HG03060 (cell line): ENCODE measurements at regions not wholly inside any gene's neighbourhood (a gene's known extent, or its start where the extent isn't known, plus 50 kb on each side); places are given as distances from the start of the nearest gene placed in this dataset.
"Not testable (repeated sequence)": the region's sequence is repeated elsewhere in the genome, so short reads cannot be mapped to it uniquely, and the experiment has no call there.

Experiments used
- ATAC-seq: cut with Tn5 transposase; IDR thresholded peaks from one replicate; pipeline ENCODE4 v1.9.1; 2021; ENCODE audit warnings: low read depth, moderate number of reproducible peaks; ENCODE audit not compliant: unreplicated experiment

- not testable (repeated sequence) for ATAC-seq
These were observed 60.8 kb upstream of the GTF3A start for GRCh38 chr13:27363637-27364036.

DNA sequence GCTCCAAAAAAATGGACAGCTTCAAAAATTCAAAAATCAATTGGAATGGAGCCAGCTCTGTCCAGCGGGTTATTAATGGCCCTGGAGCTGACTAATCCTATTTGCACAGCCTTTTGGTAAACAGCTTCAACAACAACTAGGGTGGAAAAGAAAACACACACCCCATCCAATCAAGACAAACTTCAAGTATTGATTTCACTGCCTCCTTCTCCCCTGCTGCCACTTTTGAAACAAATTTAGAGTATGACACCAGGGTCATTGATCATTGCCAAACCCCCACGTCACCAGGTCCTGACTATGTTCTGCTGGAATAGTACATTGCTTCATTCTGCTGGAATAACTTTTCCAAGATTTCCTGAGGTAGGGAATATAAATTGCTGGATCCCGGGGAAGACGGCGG is 56.8 kb upstream of the GTF3A start:
- ATAC-seq, result no peak

DNA sequence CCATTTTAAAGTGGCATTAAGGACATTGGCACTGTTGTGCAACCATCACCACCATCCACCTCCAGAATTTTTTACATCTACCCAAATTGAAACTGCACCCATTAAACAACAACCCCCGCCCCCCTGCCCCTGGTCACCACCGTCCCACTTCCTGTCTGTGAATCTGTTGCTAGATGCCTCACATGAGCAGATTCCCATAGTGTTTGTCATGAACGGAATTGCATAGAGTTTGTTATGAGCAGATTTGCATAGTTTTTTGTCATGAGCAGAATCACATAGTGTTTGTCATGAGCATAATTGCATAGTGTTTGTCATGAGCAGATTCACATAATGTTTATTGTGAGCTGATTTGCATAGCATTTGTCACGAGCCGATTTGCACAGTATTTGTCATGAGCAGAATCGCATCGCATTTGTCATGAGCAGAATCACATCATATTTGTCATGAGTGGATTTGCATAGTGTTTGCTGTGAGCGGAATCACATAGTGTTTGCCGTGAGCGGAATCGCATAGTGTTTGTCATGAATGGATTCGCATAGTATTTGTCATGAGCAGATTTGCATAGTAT is 54.0 kb upstream of the GTF3A start:
- no peak for ATAC-seq

DNA sequence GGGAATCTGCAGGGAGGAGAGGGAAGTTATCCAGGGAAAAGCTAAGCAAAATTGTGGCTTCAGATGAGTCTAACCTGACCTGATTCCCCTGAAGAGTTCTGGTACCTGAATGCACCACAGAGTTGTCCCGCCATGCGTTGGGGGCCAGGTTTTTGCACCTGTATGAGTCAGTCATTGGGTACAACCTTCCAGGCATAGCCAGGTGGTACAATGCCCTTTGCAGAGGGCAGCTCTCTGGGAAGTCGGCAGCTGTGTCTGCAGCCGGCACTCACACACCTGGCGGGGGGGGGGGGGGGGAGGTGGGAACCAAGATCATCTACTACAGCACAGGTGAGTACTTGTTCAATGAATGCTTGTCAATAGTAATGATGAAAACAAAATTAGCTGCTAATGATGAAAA is 52.5 kb upstream of the GTF3A start:
- no peak for ATAC-seq

GRCh38 chr13:27372896-27373295 is 51.5 kb upstream of the GTF3A start:
- no peak for ATAC-seq

DNA sequence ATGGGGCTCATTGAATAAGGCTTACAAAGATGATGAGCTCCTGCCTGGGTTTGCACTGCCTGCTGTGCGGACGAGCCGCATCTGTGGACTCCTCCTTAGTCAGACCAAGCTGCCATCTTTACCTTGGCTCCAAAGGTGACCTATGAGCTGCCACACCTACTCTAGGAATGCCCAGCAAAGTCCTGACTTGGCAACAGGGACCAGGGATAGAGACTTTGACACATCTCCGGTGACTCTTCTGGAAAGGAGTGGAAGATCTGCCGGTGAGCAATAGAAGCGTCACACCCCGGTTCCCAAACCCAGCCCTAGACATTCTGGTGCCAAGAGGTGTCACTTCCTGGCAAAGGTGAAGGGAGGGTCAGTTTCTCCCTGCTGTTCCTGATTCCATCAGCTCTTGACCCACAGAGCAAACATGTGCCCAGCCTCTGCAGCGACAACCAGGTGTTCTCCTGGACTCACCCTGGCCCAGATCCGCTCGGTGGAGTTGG is 50.2 kb upstream of the GTF3A start:
- no peak for ATAC-seq
